Left ventricle myocardium inferior (tissue), 1 donor: ENCODE measurements at regions not wholly inside any gene's neighbourhood (a gene's known extent, or its start where the extent isn't known, plus 50 kb on each side); places are given as distances from the start of the nearest gene placed in this dataset.

Experiments used
- DNase-seq: peaks from one replicate; pipeline ENCODE4 v3.0.0-alpha.2; 2020
- H3K27ac ChIP-seq: fragments of 200-600 bp; replicated peaks from 2 replicates; pipeline ENCODE4 v1.8.0; 2021
- H3K27me3 ChIP-seq: fragments of 200-600 bp; 2 replicates; pipeline ENCODE4 v1.8.0; 2021; ENCODE audit warnings: low read depth
- H3K36me3 ChIP-seq: fragments of 200-600 bp; 2 replicates; pipeline ENCODE4 v1.8.0; 2021
- H3K4me1 ChIP-seq: fragments of 200-600 bp; 2 replicates; pipeline ENCODE4 v1.8.0; 2021
- H3K4me3 ChIP-seq: fragments of 200-600 bp; 2 replicates; pipeline ENCODE4 v1.8.0; 2021; ENCODE audit warnings: mild to moderate bottlenecking, moderate library complexity
- H3K9me3 ChIP-seq: fragments of 200-600 bp; replicated peaks from 2 replicates; pipeline ENCODE4 v1.8.0; 2021
- CTCF ChIP-seq: fragments of 200-600 bp; IDR thresholded peaks from 2 replicates; pipeline ENCODE4 v1.8.0; 2021; ENCODE audit warnings: antibody characterized with exemption, mild to moderate bottlenecking, borderline replicate concordance
- intact Hi-C: fragments of 100-400 bp; cut with micrococcal nuclease; formaldehyde crosslinking; loops from one replicate; pipeline ENCODE4 v1.11.0; 2022
- donor health status: DM: no; HTN: yes; CAD: no; lungs with severe emphysema.

GRCh38 chr9:12212860-12213259 lies 480.3 kb upstream of the TYRP1 start:
- Histone ChIP-seq H3K9me3 (peaks cover 10% of the 10 kb centered on the region), H3K27me3 (no peaks in the 10 kb centered on the region), H3K4me1 (no peaks in the 10 kb centered on the region), H3K36me3 (no peaks in the 10 kb centered on the region), H3K27ac (no peak overlapping the region), H3K4me3 (no peak overlapping the region)
- intact Hi-C loops = no loop called here
- no peak for TF ChIP-seq CTCF
- no peak for DNase-seq

- Histone ChIP-seq H3K27ac (no peak overlapping the region), H3K36me3 (no peaks in the 10 kb centered on the region), H3K27me3 (no peaks in the 10 kb centered on the region), H3K4me3 (no peak overlapping the region), H3K4me1 (no peaks in the 10 kb centered on the region), H3K9me3 (no peaks in the 10 kb centered on the region)
- intact Hi-C loops = no loop called here
- no peak for TF ChIP-seq CTCF
- DNase-seq = no peak
Measured at GRCh38 chr9:12221470-12221869, 471.7 kb upstream of the TYRP1 start.

GRCh38 chr9:12224449-12224848 lies 468.7 kb upstream of the TYRP1 start:
- Histone ChIP-seq H3K27me3 (no peaks in the 10 kb centered on the region), H3K36me3 (no peaks in the 10 kb centered on the region), H3K4me1 (no peaks in the 10 kb centered on the region), H3K4me3 (no peak overlapping the region), H3K27ac (no peak overlapping the region), H3K9me3 (no peaks in the 10 kb centered on the region)
- intact Hi-C loops = no loop called here
- no peak for DNase-seq
- no peak for TF ChIP-seq CTCF

- intact Hi-C loops = no loop called here
- Histone ChIP-seq H3K36me3 (no peaks in the 10 kb centered on the region), H3K9me3 (peaks cover 15% of the 10 kb centered on the region), H3K4me3 (no peak overlapping the region), H3K27me3 (no peaks in the 10 kb centered on the region), H3K27ac (no peak overlapping the region), H3K4me1 (no peaks in the 10 kb centered on the region)
- no peak for DNase-seq
- TF ChIP-seq CTCF = no peak
Measured at GRCh38 chr9:12230708-12231107, 462.5 kb upstream of the TYRP1 start.

- peaks cover 15% of the 10 kb centered on the region for H3K9me3 ChIP-seq
- H3K4me1 ChIP-seq = no peaks in the 10 kb centered on the region
- H3K27ac ChIP-seq = no peak overlapping the region
- TF ChIP-seq CTCF = no peak
- no peaks in the 10 kb centered on the region for H3K27me3 ChIP-seq
- H3K4me3 ChIP-seq = no peak overlapping the region
- intact Hi-C loops = no loop called here
- DNase-seq = no peak
- H3K36me3 ChIP-seq = no peaks in the 10 kb centered on the region
Measured at GRCh38 chr9:12231832-12232231, 461.4 kb upstream of the TYRP1 start.

- Histone ChIP-seq H3K4me3 (no peak overlapping the region), H3K27me3 (no peaks in the 10 kb centered on the region), H3K27ac (no peak overlapping the region), H3K4me1 (no peaks in the 10 kb centered on the region), H3K9me3 (peaks cover 20% of the 10 kb centered on the region), H3K36me3 (no peaks in the 10 kb centered on the region)
- intact Hi-C loops = no loop called here
- no peak for DNase-seq
- TF ChIP-seq CTCF = no peak
Measured at GRCh38 chr9:12232836-12233235, 460.3 kb upstream of the TYRP1 start.
